Liver (tissue), 3 donors: ENCODE measurements at regions not wholly inside any gene's neighbourhood (a gene's known extent, or its start where the extent isn't known, plus 50 kb on each side); places are given as distances from the start of the nearest gene placed in this dataset.

Source experiments
- CTCF ChIP-seq: fragments of 150-350 bp; IDR thresholded peaks from 2 replicates; pipeline ENCODE4 v1.5.1; 2017; ENCODE audit warnings: improper control_type of control experiment, low read depth, low read length; ENCODE audit not compliant: missing input control
- FOXA1 ChIP-seq: IDR thresholded peaks from 2 replicates; pipeline ENCODE4 v1.6.1; 2016; ENCODE audit warnings: antibody characterized with exemption
- GABPA ChIP-seq, 2 donors: IDR thresholded peaks in 1 of 2; conservative IDR thresholded peaks in 1 of 2; 2 replicates each; pipeline ENCODE4 v1.6.1; 2016; ENCODE audit warnings: antibody characterized with exemption in 2 of 2, mild to moderate bottlenecking in 1 of 2, moderate library complexity in 1 of 2
- MAX ChIP-seq: IDR thresholded peaks from 2 replicates; pipeline ENCODE4 v1.6.1; 2016; ENCODE audit warnings: antibody characterized with exemption
- RAD21 ChIP-seq, 2 donors: IDR thresholded peaks; 2 replicates each; pipeline ENCODE4 v1.6.1; 2016; ENCODE audit warnings: antibody characterized with exemption in 2 of 2, mild to moderate bottlenecking in 2 of 2
- REST ChIP-seq: IDR thresholded peaks from 2 replicates; pipeline ENCODE4 v1.6.1; 2016; ENCODE audit warnings: antibody characterized with exemption, mild to moderate bottlenecking
- SP1 ChIP-seq: IDR thresholded peaks from 2 replicates; pipeline ENCODE4 v1.6.1; 2018; ENCODE audit warnings: antibody characterized with exemption, mild to moderate bottlenecking
- TAF1 ChIP-seq: conservative IDR thresholded peaks from 2 replicates; pipeline ENCODE4 v1.6.1; 2016; ENCODE audit warnings: antibody characterized with exemption, mild to moderate bottlenecking
- YY1 ChIP-seq: IDR thresholded peaks from 2 replicates; pipeline ENCODE4 v1.6.1; 2016; ENCODE audit warnings: antibody characterized with exemption, mild to moderate bottlenecking
- ZBTB33 ChIP-seq: IDR thresholded peaks from 2 replicates; pipeline ENCODE4 v1.6.1; 2016; ENCODE audit warnings: antibody characterized with exemption
- donor health status: healthy.
- donor health status: healthy.

- no peak for TF ChIP-seq CTCF
- no peak for TF ChIP-seq SP1
- no peak for TF ChIP-seq REST
- no peak for TF ChIP-seq RAD21 (IDR thresholded peaks at IDR 0.05)
- TF ChIP-seq GABPA (IDR thresholded peaks at IDR 0.05 in 1 of 2, conservative IDR thresholded peaks at IDR 0.05 in 1 of 2): no peak
- TF ChIP-seq TAF1: no peak
- no peak for TF ChIP-seq FOXA1
- TF ChIP-seq YY1: no peak
- TF ChIP-seq ZBTB33: no peak
- TF ChIP-seq MAX: no peak
Measured at GRCh38 chr3:22296601-22297000, 545.6 kb upstream of the ZNF385D start.
